GM21825 (cell line): ENCODE measurements at regions not wholly inside any gene's neighbourhood (a gene's known extent, or its start where the extent isn't known, plus 50 kb on each side); places are given as distances from the start of the nearest gene placed in this dataset.

Experiments
- ATAC-seq: cut with Tn5 transposase; IDR thresholded peaks from one replicate; pipeline ENCODE4 v1.9.1; 2021; ENCODE audit warnings: mild to moderate bottlenecking, moderate library complexity; ENCODE audit not compliant: unreplicated experiment

- no peak for ATAC-seq
Observed at GRCh38 chrY:15478348-15478963, 954.1 kb downstream of the NLGN4Y start.

GRCh38 chrY:15500536-15500935 lies 976.2 kb downstream of the NLGN4Y start:
- ATAC-seq, result no peak

GRCh38 chrY:15501181-15501580 lies 976.9 kb downstream of the NLGN4Y start:
- no peak for ATAC-seq

GRCh38 chrY:15510288-15510687 lies 986.0 kb downstream of the NLGN4Y start:
- ATAC-seq, result no peak

GRCh38 chrY:15510984-15511650 lies 986.8 kb downstream of the NLGN4Y start:
- no peak for ATAC-seq

- ATAC-seq, result no peak
Observed at GRCh38 chrY:15535131-15535530, 1010.8 kb downstream of the NLGN4Y start.

GRCh38 chrY:15535784-15536511 lies 1011.6 kb downstream of the NLGN4Y start:
- no peak for ATAC-seq

- no peak for ATAC-seq
Observed at GRCh38 chrY:15540516-15540915, 1016.2 kb downstream of the NLGN4Y start.

- no peak for ATAC-seq
Observed at GRCh38 chrY:15546177-15546754, 1021.9 kb downstream of the NLGN4Y start.

- ATAC-seq, result no peak
Observed at GRCh38 chrY:15552074-15552473, 1027.7 kb downstream of the NLGN4Y start.

GRCh38 chrY:15554991-15555390 lies 1030.7 kb downstream of the NLGN4Y start:
- ATAC-seq, result no peak

GRCh38 chrY:15559169-15559568 lies 1034.8 kb downstream of the NLGN4Y start:
- no peak for ATAC-seq

GRCh38 chrY:15560840-15561239 lies 1036.5 kb downstream of the NLGN4Y start:
- ATAC-seq, result no peak

- ATAC-seq, result no peak
Observed at GRCh38 chrY:15561501-15562289, 1037.4 kb downstream of the NLGN4Y start.

GRCh38 chrY:15577886-15578285 lies 1053.6 kb downstream of the NLGN4Y start:
- ATAC-seq, result no peak

- no peak for ATAC-seq
Observed at GRCh38 chrY:15578761-15579160, 1054.4 kb downstream of the NLGN4Y start.

GRCh38 chrY:15579245-15579644 lies 1054.9 kb downstream of the NLGN4Y start:
- no peak for ATAC-seq

- no peak for ATAC-seq
Observed at GRCh38 chrY:15583111-15583510, 1058.8 kb downstream of the NLGN4Y start.

GRCh38 chrY:15592957-15593356 lies 1068.6 kb downstream of the NLGN4Y start:
- ATAC-seq, result no peak

GRCh38 chrY:15593476-15594160 lies 1069.3 kb downstream of the NLGN4Y start:
- ATAC-seq, result no peak
